Stomach (tissue), 4 donors: ENCODE measurements at regions not wholly inside any gene's neighbourhood (a gene's known extent, or its start where the extent isn't known, plus 50 kb on each side); places are given as distances from the start of the nearest gene placed in this dataset.
"Not testable (repeated sequence)": the region's sequence is repeated elsewhere in the genome, so short reads cannot be mapped to it uniquely, and the experiment has no call there.

Experiments
- CTCF ChIP-seq, 7 experiments: fragments of 450-650 bp in 4 of 7; fragments of 200-600 bp in 3 of 7; sonication (generic) in 3 of 7; IDR thresholded peaks; one replicate each; pipeline ENCODE4 v1.5.1; 2016 to 2019; ENCODE audit warnings: antibody characterized with exemption in 7 of 7, control low read depth in 2 of 7, mild to moderate bottlenecking in 1 of 7
- EP300 ChIP-seq: sonication (generic); formaldehyde crosslinking; IDR thresholded peaks from one replicate; pipeline ENCODE4 v1.6.1; 2017; ENCODE audit warnings: antibody characterized with exemption
- POLR2A ChIP-seq, 4 donors: fragments of 450-650 bp; IDR thresholded peaks; one replicate each; pipeline ENCODE4 v1.6.1; 2016; ENCODE audit warnings: antibody characterized with exemption in 4 of 4, control low read depth in 2 of 4, mild to moderate bottlenecking in 1 of 4, moderate library complexity in 1 of 4
- POLR2AphosphoS5 ChIP-seq, 3 donors: sonication (generic); formaldehyde crosslinking; IDR thresholded peaks; one replicate each; pipeline ENCODE4 v1.6.1; 2016; ENCODE audit warnings: antibody characterized with exemption in 3 of 3

DNA sequence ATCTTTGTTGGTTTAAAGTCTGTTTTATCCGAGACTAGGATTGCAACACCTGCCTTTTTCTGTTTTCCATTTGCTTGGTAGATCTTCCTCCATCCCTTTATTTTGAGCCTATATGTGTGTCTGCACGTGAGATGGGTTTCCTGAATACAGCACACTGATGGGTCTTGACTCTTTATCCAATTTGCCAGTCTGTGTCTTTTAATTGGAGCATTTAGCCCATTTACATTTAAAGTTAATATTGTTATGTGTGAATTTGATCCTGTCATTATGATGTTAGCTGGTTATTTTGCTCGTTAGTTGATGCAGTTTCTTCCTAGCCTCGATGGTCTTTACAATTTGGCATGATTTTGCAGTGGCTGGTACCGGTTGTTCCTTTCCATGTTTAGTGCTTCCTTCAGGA, 149.4 kb upstream of the MRPS22 start:
- not testable (repeated sequence) for TF ChIP-seq EP300; POLR2A (IDR thresholded peaks at IDR 0.05); CTCF (IDR thresholded peaks at IDR 0.05); POLR2AphosphoS5 (IDR thresholded peaks at IDR 0.05)
